Neural cell (in vitro differentiated cells): ENCODE measurements at regions not wholly inside any gene's neighbourhood (a gene's known extent, or its start where the extent isn't known, plus 50 kb on each side); places are given as distances from the start of the nearest gene placed in this dataset.

Experiments
- H2AFZ ChIP-seq: fragments of 200-600, 300-800 bp; sonication (generic), shearing (Covaris generic); 2 replicates; pipeline ENCODE4 v1.6.0; 2014; ENCODE audit warnings: low read depth, mild to moderate bottlenecking, antibody characterized with exemption, low read length, moderate library complexity
- H3F3A ChIP-seq: fragments of 200-600 bp; shearing (Covaris generic); 2 replicates; pipeline ENCODE4 v1.6.1; 2016; ENCODE audit warnings: mild to moderate bottlenecking, moderate library complexity, mixed read lengths, antibody characterized with exemption, low read length; ENCODE audit not compliant: insufficient read depth, poor library complexity, severe bottlenecking
- H3K27ac ChIP-seq: fragments of 200-600, 300-800 bp; sonication (generic), shearing (Covaris generic); 2 replicates; pipeline ENCODE4 v1.5.1; 2014; ENCODE audit warnings: mild to moderate bottlenecking, low read length, moderate library complexity
- H3K27me3 ChIP-seq: fragments of 300-800, 200-600 bp; sonication (generic), shearing (Covaris generic); 2 replicates; pipeline ENCODE4 v1.6.0; 2014; ENCODE audit warnings: mild to moderate bottlenecking, low read depth, low read length, moderate library complexity; ENCODE audit not compliant: insufficient read depth
- H3K36me3 ChIP-seq: fragments of 300-800, 200-600 bp; sonication (generic), shearing (Covaris generic); 2 replicates; pipeline ENCODE4 v1.5.1; 2014; ENCODE audit warnings: mild to moderate bottlenecking, antibody characterized with exemption, low read length, moderate library complexity; ENCODE audit not compliant: insufficient read depth
- H3K4me2 ChIP-seq: fragments of 300-800, 200-600 bp; sonication (generic), shearing (Covaris generic); 2 replicates; pipeline ENCODE4 v1.6.0; 2014; ENCODE audit warnings: mild to moderate bottlenecking, low read length
- H3K4me3 ChIP-seq: fragments of 300-800, 200-600 bp; sonication (generic), shearing (Covaris generic); 2 replicates; pipeline ENCODE4 v1.5.1; 2014; ENCODE audit warnings: mild to moderate bottlenecking, low read length, moderate library complexity
- H3K79me2 ChIP-seq: fragments of 200-600 bp; shearing (Covaris generic); replicated peaks from 2 replicates; pipeline ENCODE4 v1.6.0; 2014; ENCODE audit warnings: mild to moderate bottlenecking, low read length, moderate library complexity; ENCODE audit not compliant: insufficient read depth
- H3K9ac ChIP-seq: fragments of 300-800, 200-600 bp; sonication (generic), shearing (Covaris generic); 2 replicates; pipeline ENCODE4 v1.6.1; 2016; ENCODE audit warnings: mild to moderate bottlenecking, low read length, mixed read lengths
- H3K9me2 ChIP-seq: fragments of 200-600 bp; shearing (Covaris generic); 2 replicates; pipeline ENCODE4 v1.6.1; 2016; ENCODE audit warnings: mild to moderate bottlenecking, low read length, mixed read lengths; ENCODE audit not compliant: insufficient read depth
- H3K9me3 ChIP-seq: fragments of 200-600, 300-800 bp; sonication (generic), shearing (Covaris generic); 2 replicates; pipeline ENCODE4 v1.6.1; 2016; ENCODE audit warnings: mild to moderate bottlenecking, mixed run types, low read length, moderate library complexity, mixed read lengths
- H4K20me1 ChIP-seq: fragments of 200-600 bp; shearing (Covaris generic); 2 replicates; pipeline ENCODE4 v1.6.1; 2016; ENCODE audit warnings: mild to moderate bottlenecking, mixed run types; ENCODE audit not compliant: insufficient read depth
- EP300 ChIP-seq: fragments of 450-650 bp; conservative IDR thresholded peaks from 2 replicates; pipeline ENCODE4 v1.6.1; 2014; ENCODE audit warnings: antibody characterized with exemption, mild to moderate bottlenecking, moderate library complexity; ENCODE audit not compliant: poor library complexity, severe bottlenecking
- EZH2 ChIP-seq: fragments of 200-600, 300-800 bp; shearing (Covaris generic), sonication (generic); IDR thresholded peaks from 2 replicates; pipeline ENCODE4 v1.6.1; 2014; ENCODE audit warnings: antibody characterized with exemption, low read length, borderline replicate concordance, mild to moderate bottlenecking; ENCODE audit not compliant: insufficient read depth, poor library complexity, severe bottlenecking
- MXI1 ChIP-seq: fragments of 450-650 bp; conservative IDR thresholded peaks from 2 replicates; pipeline ENCODE4 v1.6.1; 2014; ENCODE audit warnings: antibody characterized with exemption, mild to moderate bottlenecking; ENCODE audit not compliant: poor library complexity, severe bottlenecking
- POLR2AphosphoS5 ChIP-seq: IDR thresholded peaks from 2 replicates; pipeline ENCODE4 v1.6.1; 2012
- RAD21 ChIP-seq: fragments of 450-650 bp; conservative IDR thresholded peaks from 2 replicates; pipeline ENCODE4 v1.6.1; 2014; ENCODE audit warnings: antibody characterized with exemption, mild to moderate bottlenecking, moderate library complexity
- SMC3 ChIP-seq: fragments of 450-650 bp; conservative IDR thresholded peaks from 2 replicates; pipeline ENCODE4 v1.6.1; 2014; ENCODE audit warnings: antibody characterized with exemption, mild to moderate bottlenecking, moderate library complexity; ENCODE audit not compliant: poor library complexity
- TAF1 ChIP-seq: IDR thresholded peaks from 2 replicates; pipeline ENCODE4 v1.6.1; 2012; ENCODE audit warnings: low read depth
- TF ChIP-seq, protein P1 (sequence below): IDR thresholded peaks from 2 replicates; pipeline ENCODE4 v1.6.1; 2012; ENCODE audit warnings: borderline replicate concordance
- TF ChIP-seq, protein P2 (sequence below): fragments of 450-650 bp; IDR thresholded peaks from 2 replicates; pipeline ENCODE4 v1.5.1; 2014; ENCODE audit warnings: antibody characterized with exemption, mild to moderate bottlenecking, moderate library complexity; ENCODE audit not compliant: poor library complexity, severe bottlenecking

DNA sequence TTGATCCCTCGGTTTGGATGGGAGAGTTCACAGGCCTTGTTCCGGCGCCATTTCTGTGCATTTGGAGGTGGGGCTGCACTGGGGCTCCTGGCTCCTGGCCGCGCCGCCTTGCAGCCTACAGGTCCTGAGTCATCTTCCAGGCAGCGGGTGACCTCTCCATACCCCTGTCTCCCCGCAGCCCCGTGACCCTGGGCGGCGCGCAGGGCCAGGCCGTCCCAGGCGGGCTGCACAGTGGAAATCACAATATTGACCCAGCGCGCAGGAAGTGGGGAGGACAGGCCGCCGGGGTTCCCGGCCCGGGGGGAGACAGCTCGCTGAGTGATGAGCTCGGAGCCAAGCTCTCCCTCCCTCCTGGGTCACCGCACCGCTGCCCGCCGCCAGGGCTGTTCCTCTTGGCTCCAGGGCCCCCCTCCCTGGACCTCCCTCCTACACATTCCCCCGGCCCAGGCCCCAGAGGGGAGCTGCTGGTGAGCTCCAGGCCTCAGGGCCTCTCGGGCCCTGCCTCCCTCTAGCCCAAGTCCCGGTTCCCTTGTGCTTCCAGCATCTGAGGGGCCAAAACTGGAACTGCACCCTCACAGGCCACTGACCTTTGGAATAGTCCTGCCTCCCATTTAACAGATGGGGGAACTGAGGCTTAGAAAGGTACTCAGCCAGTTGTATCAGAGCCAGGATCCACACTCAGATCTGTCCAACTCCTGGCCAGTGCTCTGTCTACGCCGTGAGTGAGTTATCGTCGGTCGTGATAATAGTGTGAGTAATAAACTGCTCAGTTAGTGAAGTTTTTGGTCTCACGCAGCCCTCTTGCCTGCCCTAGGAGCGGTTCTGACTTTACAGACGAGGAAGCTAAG, 142.9 kb upstream of the WNT4 start:
- H3K79me2 ChIP-seq = no peaks in the 10 kb centered on the region
- no peak overlapping the region for H3K9ac ChIP-seq
- no peaks in the 10 kb centered on the region for H4K20me1 ChIP-seq
- no peak overlapping the region for H2AFZ ChIP-seq
- H3F3A ChIP-seq = no peaks in the 10 kb centered on the region
- no peak overlapping the region for H3K4me2 ChIP-seq
- H3K27me3 ChIP-seq = no peaks in the 10 kb centered on the region
- H3K36me3 ChIP-seq = no peaks in the 10 kb centered on the region
- no peak overlapping the region for H3K27ac ChIP-seq
- no peak for TF ChIP-seq POLR2AphosphoS5
- no peak for TF ChIP-seq EP300
- TF ChIP-seq EZH2 = no peak
- no peak for TF ChIP-seq TAF1
- TF ChIP-seq, protein P1, sequence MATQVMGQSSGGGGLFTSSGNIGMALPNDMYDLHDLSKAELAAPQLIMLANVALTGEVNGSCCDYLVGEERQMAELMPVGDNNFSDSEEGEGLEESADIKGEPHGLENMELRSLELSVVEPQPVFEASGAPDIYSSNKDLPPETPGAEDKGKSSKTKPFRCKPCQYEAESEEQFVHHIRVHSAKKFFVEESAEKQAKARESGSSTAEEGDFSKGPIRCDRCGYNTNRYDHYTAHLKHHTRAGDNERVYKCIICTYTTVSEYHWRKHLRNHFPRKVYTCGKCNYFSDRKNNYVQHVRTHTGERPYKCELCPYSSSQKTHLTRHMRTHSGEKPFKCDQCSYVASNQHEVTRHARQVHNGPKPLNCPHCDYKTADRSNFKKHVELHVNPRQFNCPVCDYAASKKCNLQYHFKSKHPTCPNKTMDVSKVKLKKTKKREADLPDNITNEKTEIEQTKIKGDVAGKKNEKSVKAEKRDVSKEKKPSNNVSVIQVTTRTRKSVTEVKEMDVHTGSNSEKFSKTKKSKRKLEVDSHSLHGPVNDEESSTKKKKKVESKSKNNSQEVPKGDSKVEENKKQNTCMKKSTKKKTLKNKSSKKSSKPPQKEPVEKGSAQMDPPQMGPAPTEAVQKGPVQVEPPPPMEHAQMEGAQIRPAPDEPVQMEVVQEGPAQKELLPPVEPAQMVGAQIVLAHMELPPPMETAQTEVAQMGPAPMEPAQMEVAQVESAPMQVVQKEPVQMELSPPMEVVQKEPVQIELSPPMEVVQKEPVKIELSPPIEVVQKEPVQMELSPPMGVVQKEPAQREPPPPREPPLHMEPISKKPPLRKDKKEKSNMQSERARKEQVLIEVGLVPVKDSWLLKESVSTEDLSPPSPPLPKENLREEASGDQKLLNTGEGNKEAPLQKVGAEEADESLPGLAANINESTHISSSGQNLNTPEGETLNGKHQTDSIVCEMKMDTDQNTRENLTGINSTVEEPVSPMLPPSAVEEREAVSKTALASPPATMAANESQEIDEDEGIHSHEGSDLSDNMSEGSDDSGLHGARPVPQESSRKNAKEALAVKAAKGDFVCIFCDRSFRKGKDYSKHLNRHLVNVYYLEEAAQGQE = no peak
- TF ChIP-seq MXI1 = no peak
- TF ChIP-seq RAD21 = no peak
- TF ChIP-seq SMC3 = no peak
- H3K9me3 ChIP-seq = no peaks in the 10 kb centered on the region
- H3K9me2 ChIP-seq = no peaks in the 10 kb centered on the region
- H3K4me3 ChIP-seq = no peak overlapping the region

DNA sequence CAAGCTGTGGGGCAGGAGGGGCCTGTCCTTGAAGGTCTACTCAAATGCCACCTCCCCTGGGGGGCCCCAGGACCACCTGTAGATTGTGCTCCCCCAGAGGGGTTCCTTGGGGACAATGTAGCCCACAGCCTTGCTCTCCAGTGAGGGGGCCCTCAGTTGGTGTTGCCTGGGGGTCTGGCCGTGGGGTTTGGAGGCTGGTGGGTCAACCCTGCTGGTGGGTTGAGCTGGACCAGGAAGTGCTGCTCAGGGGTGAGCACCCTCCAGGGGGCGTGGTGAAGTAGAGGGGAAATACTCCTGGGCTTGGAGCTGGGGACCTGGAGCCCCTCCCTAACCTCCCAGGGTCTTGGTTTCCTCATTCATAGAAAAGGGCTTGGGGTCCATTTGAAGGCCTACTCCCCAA, 143.6 kb upstream of the WNT4 start:
- no peaks in the 10 kb centered on the region for H4K20me1 ChIP-seq
- H3K36me3 ChIP-seq = no peaks in the 10 kb centered on the region
- no peak for TF ChIP-seq POLR2AphosphoS5
- no peak for TF ChIP-seq TAF1
- TF ChIP-seq, protein P1 = no peak
- no peak for TF ChIP-seq EP300
- TF ChIP-seq RAD21 = no peak
- no peak for TF ChIP-seq EZH2
- no peak for TF ChIP-seq SMC3
- TF ChIP-seq MXI1 = no peak
- TF ChIP-seq, protein P2, sequence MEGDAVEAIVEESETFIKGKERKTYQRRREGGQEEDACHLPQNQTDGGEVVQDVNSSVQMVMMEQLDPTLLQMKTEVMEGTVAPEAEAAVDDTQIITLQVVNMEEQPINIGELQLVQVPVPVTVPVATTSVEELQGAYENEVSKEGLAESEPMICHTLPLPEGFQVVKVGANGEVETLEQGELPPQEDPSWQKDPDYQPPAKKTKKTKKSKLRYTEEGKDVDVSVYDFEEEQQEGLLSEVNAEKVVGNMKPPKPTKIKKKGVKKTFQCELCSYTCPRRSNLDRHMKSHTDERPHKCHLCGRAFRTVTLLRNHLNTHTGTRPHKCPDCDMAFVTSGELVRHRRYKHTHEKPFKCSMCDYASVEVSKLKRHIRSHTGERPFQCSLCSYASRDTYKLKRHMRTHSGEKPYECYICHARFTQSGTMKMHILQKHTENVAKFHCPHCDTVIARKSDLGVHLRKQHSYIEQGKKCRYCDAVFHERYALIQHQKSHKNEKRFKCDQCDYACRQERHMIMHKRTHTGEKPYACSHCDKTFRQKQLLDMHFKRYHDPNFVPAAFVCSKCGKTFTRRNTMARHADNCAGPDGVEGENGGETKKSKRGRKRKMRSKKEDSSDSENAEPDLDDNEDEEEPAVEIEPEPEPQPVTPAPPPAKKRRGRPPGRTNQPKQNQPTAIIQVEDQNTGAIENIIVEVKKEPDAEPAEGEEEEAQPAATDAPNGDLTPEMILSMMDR = no peak
- no peak overlapping the region for H3K27ac ChIP-seq
- no peaks in the 10 kb centered on the region for H3K79me2 ChIP-seq
- no peaks in the 10 kb centered on the region for H3K27me3 ChIP-seq
- H3K4me3 ChIP-seq = no peak overlapping the region
- no peak overlapping the region for H3K4me2 ChIP-seq
- no peaks in the 10 kb centered on the region for H3K9me2 ChIP-seq
- H2AFZ ChIP-seq = no peak overlapping the region
- H3K9ac ChIP-seq = no peak overlapping the region
- H3K9me3 ChIP-seq = no peaks in the 10 kb centered on the region
- no peaks in the 10 kb centered on the region for H3F3A ChIP-seq
